IPS-18a (cell line): ENCODE measurements at regions not wholly inside any gene's neighbourhood (a gene's known extent, or its start where the extent isn't known, plus 50 kb on each side); places are given as distances from the start of the nearest gene placed in this dataset.

Source experiments
- H3K27ac ChIP-seq: one replicate; pipeline ENCODE4 v1.5.1; 2013; ENCODE audit warnings: low read length
- H3K27me3 ChIP-seq: one replicate; pipeline ENCODE4 v1.6.1; 2013; ENCODE audit warnings: mild to moderate bottlenecking, low read length; ENCODE audit not compliant: control insufficient read depth, insufficient read depth
- H3K36me3 ChIP-seq: one replicate; pipeline ENCODE4 v1.6.1; 2013; ENCODE audit warnings: low read depth, low read length; ENCODE audit not compliant: control insufficient read depth
- H3K4me1 ChIP-seq: one replicate; pipeline ENCODE4 v1.6.1; 2013; ENCODE audit warnings: low read depth, low read length; ENCODE audit not compliant: control insufficient read depth
- H3K4me3 ChIP-seq: one replicate; pipeline ENCODE4 v1.5.1; 2013; ENCODE audit warnings: low read length
- H3K9ac ChIP-seq: one replicate; pipeline ENCODE4 v1.6.1; 2013; ENCODE audit warnings: mild to moderate bottlenecking, low read length, moderate library complexity
- H3K9me3 ChIP-seq: one replicate; pipeline ENCODE4 v1.6.1; 2013; ENCODE audit warnings: low read depth, low read length; ENCODE audit not compliant: control insufficient read depth

DNA sequence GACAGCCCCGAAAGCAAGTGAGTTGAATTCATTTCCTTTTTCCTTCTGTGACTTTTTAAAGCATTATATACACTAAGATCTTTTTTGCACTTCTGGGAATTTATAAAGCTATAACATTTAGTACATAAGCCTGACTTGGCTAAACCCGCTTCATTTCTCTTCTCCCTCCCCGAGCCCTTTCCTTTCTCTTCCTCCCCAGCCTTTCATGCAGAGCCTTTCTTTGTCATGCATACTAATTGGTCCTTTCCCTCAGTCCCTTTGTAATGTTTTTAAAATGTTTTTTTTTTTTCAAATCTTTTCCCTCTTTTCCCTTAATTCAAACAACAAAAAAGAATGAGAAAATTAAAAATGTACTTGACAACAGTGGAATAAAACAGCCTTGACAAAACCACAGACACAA is 246.4 kb downstream of the PSAT1 start:
- peak overlapping the region; percentile 78 for H3K27ac ChIP-seq

GRCh38 chr9:78544230-78544629 is 247.3 kb downstream of the PSAT1 start:
- Histone ChIP-seq H3K27ac (peak overlapping the region; percentile 78), H3K9ac (peak overlapping the region; percentile 53), H3K9me3 (no peaks in the 10 kb centered on the region), H3K27me3 (no peaks in the 10 kb centered on the region), H3K4me1 (peaks cover 28% of the 10 kb centered on the region), H3K4me3 (no peak overlapping the region), H3K36me3 (no peaks in the 10 kb centered on the region)

More for the DNA sequence above, 246.4 kb downstream of the PSAT1 start:
- peaks cover 28% of the 10 kb centered on the region for H3K4me1 ChIP-seq
- peak overlapping the region; percentile 41 for H3K4me3 ChIP-seq
- H3K9ac ChIP-seq = peak overlapping the region; percentile 53
- H3K36me3 ChIP-seq = no peaks in the 10 kb centered on the region
- H3K27me3 ChIP-seq = no peaks in the 10 kb centered on the region
- no peaks in the 10 kb centered on the region for H3K9me3 ChIP-seq

DNA sequence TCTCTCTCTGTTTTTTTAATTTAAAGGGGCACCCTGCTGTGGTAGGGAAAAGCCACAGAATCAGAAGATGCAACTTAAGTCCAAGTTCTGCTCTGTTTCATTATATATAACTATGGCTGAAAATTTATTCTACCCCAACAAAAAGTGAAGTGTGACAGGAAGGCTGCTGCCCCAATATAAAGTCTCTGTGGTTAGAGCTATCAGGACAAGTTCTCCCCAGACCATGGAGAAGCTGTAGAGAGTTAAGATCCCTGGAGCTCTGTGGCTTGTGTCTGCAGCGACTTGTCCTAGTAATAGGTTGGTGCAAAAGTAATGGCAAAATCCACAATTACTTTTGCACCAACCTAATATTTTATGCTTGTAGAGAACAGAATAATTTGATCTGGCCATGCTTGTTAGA is 250.9 kb downstream of the PSAT1 start:
- Histone ChIP-seq H3K9ac (no peak overlapping the region), H3K27me3 (no peaks in the 10 kb centered on the region), H3K36me3 (no peaks in the 10 kb centered on the region)

GRCh38 chr9:78548670-78549069 is 251.7 kb downstream of the PSAT1 start:
- Histone ChIP-seq H3K27ac (no peak overlapping the region), H3K9me3 (no peaks in the 10 kb centered on the region), H3K4me3 (no peak overlapping the region), H3K27me3 (no peaks in the 10 kb centered on the region), H3K36me3 (no peaks in the 10 kb centered on the region), H3K4me1 (peaks cover 11% of the 10 kb centered on the region), H3K9ac (no peak overlapping the region)

More for the DNA sequence above, 250.9 kb downstream of the PSAT1 start:
- peaks cover 15% of the 10 kb centered on the region for H3K4me1 ChIP-seq
- no peak overlapping the region for H3K27ac ChIP-seq
- H3K9me3 ChIP-seq = no peaks in the 10 kb centered on the region
- H3K4me3 ChIP-seq = no peak overlapping the region

DNA sequence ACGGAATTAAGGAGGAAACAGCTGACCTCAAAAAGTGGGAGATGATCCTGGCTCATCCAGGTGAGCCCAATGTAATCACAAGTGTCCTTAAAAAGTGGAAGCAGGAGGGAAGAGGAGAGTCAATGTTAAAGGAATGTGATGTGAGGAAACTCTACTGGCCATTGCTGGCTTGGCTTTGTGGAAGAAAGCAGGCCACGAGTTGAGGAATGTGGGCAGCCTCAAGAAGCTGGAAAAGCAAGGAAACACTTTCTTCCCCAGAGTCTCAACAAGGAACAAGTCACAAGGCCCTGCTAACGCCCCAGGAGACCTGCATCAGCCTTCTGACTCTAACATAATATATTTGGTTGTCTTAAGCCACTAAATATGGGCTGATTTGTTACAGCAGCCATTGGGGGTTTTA is 252.8 kb downstream of the PSAT1 start:
- H3K4me1 ChIP-seq = peaks cover 3% of the 10 kb centered on the region
- no peaks in the 10 kb centered on the region for H3K9me3 ChIP-seq
- H3K9ac ChIP-seq = no peak overlapping the region
- no peaks in the 10 kb centered on the region for H3K36me3 ChIP-seq
- no peak overlapping the region for H3K27ac ChIP-seq
- no peak overlapping the region for H3K4me3 ChIP-seq
- no peaks in the 10 kb centered on the region for H3K27me3 ChIP-seq

GRCh38 chr9:78552802-78553201 is 255.9 kb downstream of the PSAT1 start:
- Histone ChIP-seq H3K27ac (no peak overlapping the region), H3K9ac (no peak overlapping the region), H3K36me3 (no peaks in the 10 kb centered on the region), H3K27me3 (no peaks in the 10 kb centered on the region), H3K9me3 (no peaks in the 10 kb centered on the region), H3K4me1 (peaks cover 3% of the 10 kb centered on the region), H3K4me3 (no peak overlapping the region)

DNA sequence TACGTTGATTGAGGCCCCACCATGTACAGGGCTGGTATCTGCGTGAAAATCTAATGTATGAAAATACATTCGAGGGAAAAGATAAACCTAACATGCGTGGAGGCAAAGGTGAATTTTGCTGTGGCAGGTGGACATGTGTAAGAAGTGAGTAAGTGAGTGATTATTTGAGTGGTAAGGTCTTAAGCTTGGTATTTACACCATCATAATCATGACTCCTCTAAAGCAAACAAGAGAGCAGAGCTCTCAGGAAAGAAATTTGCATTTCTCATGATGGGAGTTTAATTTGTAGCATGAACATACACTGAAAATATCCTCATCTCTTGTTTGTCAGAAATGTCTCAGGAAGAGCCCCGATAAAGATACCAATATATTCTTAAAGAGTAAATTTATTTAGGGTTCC is 260.6 kb downstream of the PSAT1 start:
- H3K9ac ChIP-seq = no peak overlapping the region
- no peak overlapping the region for H3K27ac ChIP-seq
- no peaks in the 10 kb centered on the region for H3K9me3 ChIP-seq
- no peak overlapping the region for H3K4me3 ChIP-seq
- peaks cover 3% of the 10 kb centered on the region for H3K4me1 ChIP-seq
- H3K27me3 ChIP-seq = no peaks in the 10 kb centered on the region
- H3K36me3 ChIP-seq = no peaks in the 10 kb centered on the region

- Histone ChIP-seq H3K9me3 (no peaks in the 10 kb centered on the region), H3K27me3 (no peaks in the 10 kb centered on the region), H3K4me1 (no peaks in the 10 kb centered on the region), H3K36me3 (no peaks in the 10 kb centered on the region), H3K9ac (no peak overlapping the region), H3K4me3 (no peak overlapping the region), H3K27ac (no peak overlapping the region)
These were observed 262.5 kb downstream of the PSAT1 start for GRCh38 chr9:78559449-78559885.

DNA sequence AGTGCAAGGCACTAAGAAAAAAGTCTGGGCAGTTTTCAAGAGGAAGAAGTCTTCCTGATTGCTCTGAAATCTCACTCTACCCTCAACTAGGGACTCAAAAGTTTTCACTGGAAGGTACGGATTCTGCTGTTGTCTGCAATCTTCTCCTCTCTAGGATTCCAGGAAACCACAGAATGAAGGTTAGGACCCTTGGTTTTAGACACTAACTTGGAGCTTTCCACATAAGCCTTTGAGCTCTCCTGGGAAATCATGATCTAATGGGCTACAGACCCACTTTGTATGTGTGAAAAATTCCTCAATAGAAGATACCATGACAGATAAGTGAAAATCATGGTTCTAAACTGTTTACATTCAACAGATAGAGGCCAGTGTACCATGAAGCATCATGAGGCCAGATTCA is 265.1 kb downstream of the PSAT1 start:
- no peaks in the 10 kb centered on the region for H3K27me3 ChIP-seq
- H3K9me3 ChIP-seq = no peaks in the 10 kb centered on the region
- H3K36me3 ChIP-seq = no peaks in the 10 kb centered on the region
- H3K4me3 ChIP-seq = no peak overlapping the region
- H3K4me1 ChIP-seq = no peaks in the 10 kb centered on the region
- no peak overlapping the region for H3K27ac ChIP-seq
- no peak overlapping the region for H3K9ac ChIP-seq

GRCh38 chr9:78563269-78563668 is 266.3 kb downstream of the PSAT1 start:
- H3K9me3 ChIP-seq = no peaks in the 10 kb centered on the region
- H3K9ac ChIP-seq = no peak overlapping the region
- H3K27me3 ChIP-seq = no peaks in the 10 kb centered on the region
- no peak overlapping the region for H3K27ac ChIP-seq
- H3K36me3 ChIP-seq = no peaks in the 10 kb centered on the region
- no peaks in the 10 kb centered on the region for H3K4me1 ChIP-seq
- H3K4me3 ChIP-seq = no peak overlapping the region

DNA sequence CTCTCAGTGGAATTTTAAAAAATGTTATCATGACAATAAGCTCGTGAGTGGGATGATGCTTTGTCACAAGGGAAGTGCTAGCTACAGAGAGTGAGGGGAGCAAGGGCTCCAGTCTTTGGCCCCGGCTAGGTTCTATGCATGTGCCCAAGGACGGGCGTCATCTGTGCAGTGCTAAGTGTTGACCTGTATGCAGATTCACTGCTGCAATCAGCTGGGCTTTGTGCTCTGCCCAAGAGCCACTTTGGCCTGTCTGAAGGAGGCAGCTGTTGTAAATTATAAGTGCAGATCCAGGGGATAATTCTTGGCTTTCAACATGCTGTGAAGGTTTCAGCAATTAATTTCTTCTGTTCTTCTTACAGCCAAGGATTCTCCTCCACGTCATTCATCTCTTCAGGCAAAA is 268.6 kb downstream of the PSAT1 start:
- no peak overlapping the region for H3K27ac ChIP-seq
- no peaks in the 10 kb centered on the region for H3K27me3 ChIP-seq
- no peaks in the 10 kb centered on the region for H3K36me3 ChIP-seq
- H3K4me3 ChIP-seq = no peak overlapping the region
- no peak overlapping the region for H3K9ac ChIP-seq
- H3K9me3 ChIP-seq = no peaks in the 10 kb centered on the region
- no peaks in the 10 kb centered on the region for H3K4me1 ChIP-seq

- Histone ChIP-seq H3K4me3 (no peak overlapping the region), H3K9me3 (no peaks in the 10 kb centered on the region), H3K36me3 (no peaks in the 10 kb centered on the region), H3K27ac (no peak overlapping the region), H3K27me3 (no peaks in the 10 kb centered on the region), H3K4me1 (peaks cover 7% of the 10 kb centered on the region), H3K9ac (no peak overlapping the region)
These were observed 269.6 kb downstream of the PSAT1 start for GRCh38 chr9:78566521-78566920.
